HEK293T (cell line): ENCODE measurements at regions not wholly inside any gene's neighbourhood (a gene's known extent, or its start where the extent isn't known, plus 50 kb on each side); places are given as distances from the start of the nearest gene placed in this dataset.

Experiments
- BHLHE40 ChIP-seq: fragments of 450-650 bp; IDR thresholded peaks from 2 replicates; pipeline ENCODE4 v1.6.1; 2016; ENCODE audit warnings: mild to moderate bottlenecking, moderate library complexity, borderline replicate concordance
- FOXM1 ChIP-seq: fragments of 450-650 bp; IDR thresholded peaks from 2 replicates; pipeline ENCODE4 v1.6.1; 2017; ENCODE audit warnings: mild to moderate bottlenecking, borderline replicate concordance
- LEF1 ChIP-seq: fragments of 450-650 bp; IDR thresholded peaks from 2 replicates; pipeline ENCODE4 v1.6.1; 2017; ENCODE audit warnings: mild to moderate bottlenecking, borderline replicate concordance
- SP1 ChIP-seq: fragments of 450-650 bp; IDR thresholded peaks from 2 replicates; pipeline ENCODE4 v1.6.1; 2017
- SUZ12 ChIP-seq: fragments of 450-650 bp; IDR thresholded peaks from 2 replicates; pipeline ENCODE4 v1.6.1; 2016; ENCODE audit warnings: mild to moderate bottlenecking

DNA sequence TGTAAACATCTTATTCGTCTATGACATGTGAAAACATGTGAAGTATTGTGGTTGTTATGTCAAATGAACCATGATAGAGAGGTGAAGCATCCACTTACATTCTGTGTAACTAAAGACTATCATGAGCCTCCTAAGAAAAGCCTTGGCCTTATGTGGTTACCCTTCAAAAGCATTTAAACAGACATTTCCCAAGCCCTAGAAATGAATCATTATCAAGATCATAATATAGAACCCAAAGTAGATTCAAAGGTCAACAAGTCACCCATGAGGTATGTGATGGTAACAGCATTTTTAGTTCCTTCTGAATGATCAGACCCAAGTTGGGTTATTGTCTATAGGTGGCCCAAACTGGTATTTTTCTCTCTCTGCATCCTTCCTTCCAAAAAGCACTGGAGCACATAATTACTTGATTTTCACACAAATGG lies 408.0 kb downstream of the TBL1XR1 start:
- TF ChIP-seq LEF1 (no peak), FOXM1 (no peak), BHLHE40 (no peak), SUZ12 (no peak), SP1 (no peak)
